ENCODE measurements at regions not wholly inside any gene's neighbourhood (a gene's known extent, or its start where the extent isn't known, plus 50 kb on each side); places are given as distances from the start of the nearest gene placed in this dataset.

DNA sequence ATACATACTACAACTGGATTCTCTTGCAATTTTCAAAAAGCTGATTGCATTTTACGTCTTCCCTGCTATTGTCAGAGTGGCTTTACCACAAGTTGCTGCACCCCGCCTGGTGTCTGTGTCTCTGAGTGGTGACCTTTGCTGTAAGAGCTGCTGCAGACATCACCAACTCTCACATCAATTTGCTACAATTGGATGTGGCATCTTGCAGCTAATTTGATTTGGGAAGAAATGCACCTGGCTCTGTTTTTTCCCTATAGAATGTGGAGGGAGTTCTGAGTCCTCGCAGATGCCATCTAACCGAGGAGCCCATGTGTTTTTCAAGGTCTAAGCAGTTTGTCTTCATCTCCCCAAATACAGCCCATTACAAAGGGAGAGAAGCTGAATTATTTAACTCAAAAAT, 73.8 kb upstream of the PHOX2B start:
- Histone ChIP-seq H3K27ac (ENCODE audit: insufficient read depth, low read depth, low read length) (no peak overlapping the region), H4K20me1 (replicated peaks; ENCODE audit: control insufficient read depth, extremely low read depth, insufficient read depth, low read length) (no peaks in the 10 kb centered on the region), H3K27me3 (ENCODE audit: control insufficient read depth in 2 of 2, insufficient read depth in 2 of 2, low read length in 2 of 2) (peaks cover 8 to 10% of the 10 kb centered on the region in 2 experiments), H3K36me3 (ENCODE audit: control insufficient read depth in 2 of 2, extremely low read depth in 1 of 2, insufficient read depth in 2 of 2, low read length in 2 of 2) (no peaks in the 10 kb centered on the region), H3K4me2 (ENCODE audit: insufficient read depth, low read length) (no peak overlapping the region), H3K4me1 (ENCODE audit: control insufficient read depth, extremely low read depth, insufficient read depth, low read length) (no peaks in the 10 kb centered on the region), H2AFZ (ENCODE audit: low read depth, low read length) (no peak overlapping the region), H3K9ac (replicated peaks; ENCODE audit: extremely low read depth, insufficient read depth, low read length) (no peak overlapping the region), H3K79me2 (ENCODE audit: control insufficient read depth, insufficient read depth, low read length) (no peaks in the 10 kb centered on the region), H3K9me1 (replicated peaks; ENCODE audit: control insufficient read depth, extremely low read depth, insufficient read depth, low read length) (no peaks in the 10 kb centered on the region), H3K9me3 (replicated peaks; ENCODE audit: control insufficient read depth, insufficient read depth, low read length) (no peaks in the 10 kb centered on the region), H3K4me3 (replicated peaks in 1 of 3; ENCODE audit: insufficient read depth in 1 of 3, low read depth in 1 of 3, low read length in 3 of 3) (no peak overlapping the region)
- intact Hi-C loops (cut with micrococcal nuclease) = no loop called here
- dilution Hi-C loops (cut with MboI; ENCODE audit: extremely low pct_ligation_motif_present, low sequenced_read_pairs) = no loop called here
- DNase-seq (ENCODE audit: low read depth, low spot score) = no peak
- TF ChIP-seq MYC (IDR thresholded peaks at IDR 0.05; ENCODE audit: low read depth, low read length) = no peak
- TF ChIP-seq JUN (IDR thresholded peaks at IDR 0.05; ENCODE audit: borderline replicate concordance, insufficient read depth, insufficient read length, low read depth) = no peak
- no peak for TF ChIP-seq GATA2 (IDR thresholded peaks at IDR 0.05; ENCODE audit: insufficient read depth, insufficient read length, low read depth, low read length)
- no TSS peak for BruUV-seq (replicated peaks)
- ChIA-PET POLR2A (no interaction called here), CTCF (no interaction called here)
- FAIRE-seq = no peak

DNA sequence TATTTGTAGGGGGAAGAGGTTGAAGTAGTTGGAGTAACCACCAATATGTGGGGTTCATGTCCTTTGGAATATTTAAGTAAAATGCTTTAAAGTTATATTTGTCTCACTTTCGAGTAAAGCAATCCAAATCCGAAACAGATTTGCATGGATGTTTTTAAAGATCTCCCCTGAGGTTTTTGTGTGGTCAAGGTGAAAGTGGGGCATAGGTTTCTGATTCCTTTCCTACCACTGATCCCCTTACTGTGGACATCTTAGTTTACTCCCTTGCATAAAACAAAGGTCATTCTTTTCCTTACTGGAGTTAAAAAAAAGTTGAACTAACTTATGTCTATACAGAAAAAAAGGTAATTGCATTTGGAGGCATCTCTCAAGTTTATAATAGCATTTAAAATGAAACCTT, 71.9 kb upstream of the PHOX2B start:
- DNase-seq (ENCODE audit: low read depth, low spot score) (no peak), FAIRE-seq (no peak)
- H3K4me2 ChIP-seq (ENCODE audit: insufficient read depth, low read length) = no peak overlapping the region
- H3K27ac ChIP-seq (ENCODE audit: insufficient read depth, low read depth, low read length) = no peak overlapping the region
- H3K79me2 ChIP-seq (ENCODE audit: control insufficient read depth, insufficient read depth, low read length) = no peaks in the 10 kb centered on the region
- ChIA-PET POLR2A (no interaction called here), CTCF (no interaction called here)
- no peak overlapping the region for H3K4me3 ChIP-seq (replicated peaks in 1 of 3; ENCODE audit: insufficient read depth in 1 of 3, low read depth in 1 of 3, low read length in 3 of 3)
- dilution Hi-C loops (cut with MboI; ENCODE audit: extremely low pct_ligation_motif_present, low sequenced_read_pairs) (no loop called here), intact Hi-C loops (cut with micrococcal nuclease) (no loop called here)
- H3K9ac ChIP-seq (replicated peaks; ENCODE audit: extremely low read depth, insufficient read depth, low read length) = no peak overlapping the region
- no TSS peak for BruUV-seq (replicated peaks)
- H3K4me1 ChIP-seq (ENCODE audit: control insufficient read depth, extremely low read depth, insufficient read depth, low read length) = no peaks in the 10 kb centered on the region
- TF ChIP-seq FOS (IDR thresholded peaks at IDR 0.05; ENCODE audit: borderline replicate concordance, insufficient read depth, low read length) = no peak
- TF ChIP-seq JUN (IDR thresholded peaks at IDR 0.05; ENCODE audit: borderline replicate concordance, insufficient read depth, insufficient read length, low read depth) = no peak
- no peak for TF ChIP-seq EZH2 (IDR thresholded peaks at IDR 0.05; ENCODE audit: borderline replicate concordance, low read depth, low read length, severe bottlenecking)
- TF ChIP-seq MYC (IDR thresholded peaks at IDR 0.05; ENCODE audit: low read depth, low read length) = no peak
- no peak for TF ChIP-seq GATA2 (IDR thresholded peaks at IDR 0.05; ENCODE audit: insufficient read depth, insufficient read length, low read depth, low read length)
- TF ChIP-seq, protein P1, sequence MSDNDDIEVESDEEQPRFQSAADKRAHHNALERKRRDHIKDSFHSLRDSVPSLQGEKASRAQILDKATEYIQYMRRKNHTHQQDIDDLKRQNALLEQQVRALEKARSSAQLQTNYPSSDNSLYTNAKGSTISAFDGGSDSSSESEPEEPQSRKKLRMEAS (IDR thresholded peaks at IDR 0.05; ENCODE audit: insufficient read depth, insufficient read length) = no peak
- no peak for TF ChIP-seq POLR2A (IDR thresholded peaks at IDR 0.05; ENCODE audit: low read depth, low read length)
- no peaks in the 10 kb centered on the region for H3K9me3 ChIP-seq (replicated peaks; ENCODE audit: control insufficient read depth, insufficient read depth, low read length)
- H3K9me1 ChIP-seq (replicated peaks; ENCODE audit: control insufficient read depth, extremely low read depth, insufficient read depth, low read length) = no peaks in the 10 kb centered on the region
- no peak overlapping the region for H2AFZ ChIP-seq (ENCODE audit: low read depth, low read length)
- no peaks in the 10 kb centered on the region for H4K20me1 ChIP-seq (replicated peaks; ENCODE audit: control insufficient read depth, extremely low read depth, insufficient read depth, low read length)
- peaks cover 10 to 12% of the 10 kb centered on the region in 2 experiments for H3K27me3 ChIP-seq (ENCODE audit: control insufficient read depth in 2 of 2, insufficient read depth in 2 of 2, low read length in 2 of 2)
- H3K36me3 ChIP-seq (ENCODE audit: control insufficient read depth in 2 of 2, extremely low read depth in 1 of 2, insufficient read depth in 2 of 2, low read length in 2 of 2) = no peaks in the 10 kb centered on the region
